SK-N-SH treated with all-trans-retinoic acid at 6 μM for 48 hours (cell line): ENCODE measurements at regions not wholly inside any gene's neighbourhood (a gene's known extent, or its start where the extent isn't known, plus 50 kb on each side); places are given as distances from the start of the nearest gene placed in this dataset.

ENCODE experiments used
- CREB5 ChIP-seq: fragments of 250-450 bp; sonication (Bioruptor Pico); IDR thresholded peaks from 2 replicates; pipeline ENCODE4 v1.5.1; 2020; ENCODE audit warnings: low read depth, mild to moderate bottlenecking, moderate library complexity
- GLIS3 ChIP-seq: fragments of 250-450 bp; sonication (Bioruptor Pico); IDR thresholded peaks from 2 replicates; pipeline ENCODE4 v1.5.0; 2020; ENCODE audit warnings: mild to moderate bottlenecking, moderate library complexity
- PATZ1 ChIP-seq: fragments of 250-450 bp; sonication (Bioruptor Pico); IDR thresholded peaks from 2 replicates; pipeline ENCODE4 v1.8.0; 2020; ENCODE audit warnings: mild to moderate bottlenecking, moderate library complexity, borderline replicate concordance
- SNAI2 ChIP-seq: fragments of 250-450 bp; sonication (Bioruptor Pico); IDR thresholded peaks from 2 replicates; pipeline ENCODE4 v1.5.0; 2020; ENCODE audit warnings: mild to moderate bottlenecking, moderate library complexity
- TSHZ2 ChIP-seq: fragments of 250-450 bp; sonication (Bioruptor Pico); IDR thresholded peaks from 2 replicates; pipeline ENCODE4 v1.5.0; 2020; ENCODE audit warnings: mild to moderate bottlenecking, moderate library complexity

GRCh38 chr9:663541-663940, 178.0 kb upstream of the DMRT1 start:
- no peak for TF ChIP-seq GLIS3 (CRISPR knock-in tag)
- TF ChIP-seq TSHZ2 (CRISPR knock-in tag) = no peak
- no peak for TF ChIP-seq CREB5 (CRISPR knock-in tag)
- TF ChIP-seq SNAI2 = no peak
- TF ChIP-seq PATZ1 = no peak
